ENCODE measurements at regions not wholly inside any gene's neighbourhood (a gene's known extent, or its start where the extent isn't known, plus 50 kb on each side); places are given as distances from the start of the nearest gene placed in this dataset.

- ATAC-seq (no peak), DNase-seq (no peak)
- Histone ChIP-seq H3K9me3 (no peaks in the 10 kb centered on the region), H3K4me3 (no peak overlapping the region), H3K27me3 (no peaks in the 10 kb centered on the region), H3K4me1 (no peaks in the 10 kb centered on the region), H3K27ac (no peak overlapping the region), H3K36me3 (no peaks in the 10 kb centered on the region)
- intact Hi-C loops (cut with DNase I): no loop called here
- TF ChIP-seq POLR2A (IDR thresholded peaks at IDR 0.05) (no peak), CTCF (IDR thresholded peaks at IDR 0.05) (no peak)
- 50 to 75% (median 60%) methylated on average over 1 of the region's 1 CpG for WGBS, 4 donors
Observed at GRCh38 chr3:80472961-80473360, 705.2 kb upstream of the ROBO1 start.

- H3K27me3 ChIP-seq: no peaks in the 10 kb centered on the region
- no peaks in the 10 kb centered on the region for H3K9me3 ChIP-seq
- no peak for DNase-seq
- no peak for ATAC-seq
- no peaks in the 10 kb centered on the region for H3K36me3 ChIP-seq
- H3K4me3 ChIP-seq: no peak overlapping the region
- no peaks in the 10 kb centered on the region for H3K4me1 ChIP-seq
- TF ChIP-seq POLR2A (IDR thresholded peaks at IDR 0.05) (no peak), CTCF (IDR thresholded peaks at IDR 0.05) (no peak)
- intact Hi-C loops (cut with DNase I): no loop called here
- no peak overlapping the region for H3K27ac ChIP-seq
Observed at GRCh38 chr3:80472459-80472858, 704.7 kb upstream of the ROBO1 start.

GRCh38 chr3:80470433-80470832 is 702.6 kb upstream of the ROBO1 start:
- no peak overlapping the region for H3K27ac ChIP-seq
- ATAC-seq: no peak
- H3K27me3 ChIP-seq: no peaks in the 10 kb centered on the region
- no peak for DNase-seq
- no peaks in the 10 kb centered on the region for H3K36me3 ChIP-seq
- TF ChIP-seq CTCF (IDR thresholded peaks at IDR 0.05) (no peak), POLR2A (IDR thresholded peaks at IDR 0.05) (no peak)
- no peak overlapping the region for H3K4me3 ChIP-seq
- 62 to 69% (median 63%) methylated on average over 2 of the region's 2 CpGs for WGBS, 4 donors
- no peaks in the 10 kb centered on the region for H3K4me1 ChIP-seq
- no peaks in the 10 kb centered on the region for H3K9me3 ChIP-seq
- intact Hi-C loops (cut with DNase I): no loop called here

- no peak overlapping the region for H3K27ac ChIP-seq
- H3K9me3 ChIP-seq: no peaks in the 10 kb centered on the region
- no peaks in the 10 kb centered on the region for H3K36me3 ChIP-seq
- no peak overlapping the region for H3K4me3 ChIP-seq
- intact Hi-C loops (cut with DNase I): no loop called here
- DNase-seq (no peak), ATAC-seq (no peak)
- WGBS, 4 donors: 83 to 88% (median 85%) methylated on average over 1 of the region's 1 CpG
- no peaks in the 10 kb centered on the region for H3K27me3 ChIP-seq
- no peak for TF ChIP-seq CTCF (IDR thresholded peaks at IDR 0.05)
- TF ChIP-seq POLR2A (IDR thresholded peaks at IDR 0.05): no peak
- no peaks in the 10 kb centered on the region for H3K4me1 ChIP-seq
Observed at GRCh38 chr3:80465746-80466145, 697.9 kb upstream of the ROBO1 start.

All from heart left ventricle (tissue), 16 donors.